ENCODE measurements at regions not wholly inside any gene's neighbourhood (a gene's known extent, or its start where the extent isn't known, plus 50 kb on each side); places are given as distances from the start of the nearest gene placed in this dataset.
"Not testable (repeated sequence)": the region's sequence is repeated elsewhere in the genome, so short reads cannot be mapped to it uniquely, and the experiment has no call there.

DNA sequence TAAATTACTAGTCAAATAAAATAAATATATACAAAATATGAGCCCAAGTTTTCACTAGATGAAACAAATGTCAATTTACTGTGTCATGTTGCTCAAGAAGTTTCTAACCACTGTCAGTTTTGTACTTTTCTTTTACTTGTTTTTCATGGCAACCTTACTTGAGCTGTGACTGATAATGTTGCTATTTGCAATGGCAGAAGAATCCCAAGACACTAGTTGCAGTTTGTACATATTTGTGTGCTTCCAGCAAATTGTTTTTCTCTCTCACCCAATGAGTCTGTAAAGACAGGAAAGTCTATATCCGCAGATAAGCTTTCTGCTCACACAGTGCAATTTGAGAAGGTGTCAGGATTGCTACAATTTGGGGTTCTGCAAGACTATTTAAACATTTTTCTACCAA is 338.6 kb upstream of the PCSK5 start:
- no peak for DNase-seq
- no CpG with 5 or more reads among the region's 1 CpG for WGBS (ENCODE audit: insufficient coverage)

DNA sequence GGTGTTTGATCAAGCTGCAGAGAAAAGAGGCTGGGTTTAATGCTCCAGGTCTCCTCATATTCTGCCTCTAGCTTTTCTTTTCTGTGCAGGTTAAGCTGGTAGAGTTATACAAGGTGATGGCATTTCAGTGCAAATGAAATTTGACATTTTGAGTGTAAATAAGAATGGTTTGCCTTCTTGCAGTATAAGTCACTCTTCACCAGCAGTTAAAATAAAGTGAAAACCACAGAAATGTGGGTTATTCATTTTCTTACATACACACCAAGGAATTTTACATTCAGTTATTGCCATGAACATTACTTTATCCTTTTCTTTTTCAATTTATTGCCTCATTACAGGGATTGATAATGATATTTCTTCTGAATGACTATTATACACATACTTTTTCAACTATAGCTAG is 337.5 kb upstream of the PCSK5 start:
- H3K36me3 ChIP-seq (ENCODE audit: control insufficient read depth, insufficient read depth, low read length) = no peaks in the 10 kb centered on the region
- no peaks in the 10 kb centered on the region for H3K27me3 ChIP-seq (ENCODE audit: control insufficient read depth, insufficient read depth, low read length)
- no peak overlapping the region for H3K4me3 ChIP-seq (ENCODE audit: low read length)
- no peak overlapping the region for H3K27ac ChIP-seq (ENCODE audit: low read length)
- no peaks in the 10 kb centered on the region for H3K9me3 ChIP-seq (replicated peaks; ENCODE audit: control insufficient read depth, low read depth, low read length)
- no peak for DNase-seq
- H3K4me1 ChIP-seq (ENCODE audit: control insufficient read depth, insufficient read depth, low read length) = no peaks in the 10 kb centered on the region

More for the DNA sequence above, 338.6 kb upstream of the PCSK5 start:
- Histone ChIP-seq H3K27ac (ENCODE audit: low read length) (no peak overlapping the region), H3K4me1 (ENCODE audit: control insufficient read depth, insufficient read depth, low read length) (no peaks in the 10 kb centered on the region), H3K4me3 (ENCODE audit: low read length) (no peak overlapping the region), H3K27me3 (ENCODE audit: control insufficient read depth, insufficient read depth, low read length) (no peaks in the 10 kb centered on the region), H3K9me3 (replicated peaks; ENCODE audit: control insufficient read depth, low read depth, low read length) (no peaks in the 10 kb centered on the region), H3K36me3 (ENCODE audit: control insufficient read depth, insufficient read depth, low read length) (no peaks in the 10 kb centered on the region)

DNA sequence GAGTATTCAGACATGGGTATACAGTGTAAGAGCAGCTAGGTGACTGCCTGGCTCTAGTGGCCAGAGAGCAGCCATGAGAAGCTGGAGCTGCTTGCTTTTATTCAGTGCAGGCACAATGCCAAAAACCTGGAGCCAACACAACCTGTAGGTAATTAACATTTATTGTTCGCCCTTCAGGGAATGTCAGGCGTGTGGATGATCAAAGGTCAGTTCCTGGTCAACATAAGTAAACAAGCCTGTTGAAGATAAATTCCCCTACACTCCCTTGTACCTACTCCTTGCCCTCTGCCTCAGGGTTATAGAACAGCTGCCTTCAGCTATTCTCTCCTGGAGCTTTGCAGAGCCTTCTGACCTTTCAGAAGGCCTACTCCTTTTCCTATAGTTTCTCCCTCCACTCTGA is 323.7 kb upstream of the PCSK5 start:
- DNase-seq; H3K27ac ChIP-seq (ENCODE audit: low read length): not testable (repeated sequence)
- WGBS (ENCODE audit: insufficient coverage) = no CpG with 5 or more reads among the region's 2 CpGs

DNA sequence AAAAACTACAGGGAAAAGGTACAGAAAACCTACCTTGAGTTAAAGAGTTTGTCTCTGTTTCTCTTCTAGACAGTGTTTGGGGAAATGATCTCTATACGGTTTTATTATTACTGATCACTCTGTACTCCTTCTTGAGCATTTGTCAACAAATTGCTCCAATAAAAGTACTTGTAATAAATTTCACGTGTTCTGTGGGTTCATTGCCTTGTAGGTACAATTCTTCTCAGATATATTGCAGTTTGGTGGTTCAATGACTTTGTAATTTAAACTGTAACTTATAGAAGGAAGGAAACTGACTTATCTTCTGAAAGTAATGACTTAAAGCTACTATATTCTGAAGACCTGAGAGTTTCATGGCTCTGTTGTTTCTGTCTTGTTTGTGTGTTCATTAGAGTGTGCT is 319.9 kb upstream of the PCSK5 start:
- no CpG with 5 or more reads among the region's 2 CpGs for WGBS (ENCODE audit: insufficient coverage)
- H3K4me3 ChIP-seq (ENCODE audit: low read length) = no peak overlapping the region
- H3K9me3 ChIP-seq (replicated peaks; ENCODE audit: control insufficient read depth, low read depth, low read length) = peaks cover 2% of the 10 kb centered on the region
- H3K27me3 ChIP-seq (ENCODE audit: control insufficient read depth, insufficient read depth, low read length) = no peaks in the 10 kb centered on the region
- no peak overlapping the region for H3K27ac ChIP-seq (ENCODE audit: low read length)
- H3K36me3 ChIP-seq (ENCODE audit: control insufficient read depth, insufficient read depth, low read length) = no peaks in the 10 kb centered on the region
- DNase-seq = no peak
- no peaks in the 10 kb centered on the region for H3K4me1 ChIP-seq (ENCODE audit: control insufficient read depth, insufficient read depth, low read length)

More for the DNA sequence above, 323.7 kb upstream of the PCSK5 start:
- H3K4me3 ChIP-seq (ENCODE audit: low read length); H3K4me1 ChIP-seq (ENCODE audit: control insufficient read depth, insufficient read depth, low read length); H3K27me3 ChIP-seq (ENCODE audit: control insufficient read depth, insufficient read depth, low read length); H3K9me3 ChIP-seq (replicated peaks; ENCODE audit: control insufficient read depth, low read depth, low read length); H3K36me3 ChIP-seq (ENCODE audit: control insufficient read depth, insufficient read depth, low read length): not testable (repeated sequence)

DNA sequence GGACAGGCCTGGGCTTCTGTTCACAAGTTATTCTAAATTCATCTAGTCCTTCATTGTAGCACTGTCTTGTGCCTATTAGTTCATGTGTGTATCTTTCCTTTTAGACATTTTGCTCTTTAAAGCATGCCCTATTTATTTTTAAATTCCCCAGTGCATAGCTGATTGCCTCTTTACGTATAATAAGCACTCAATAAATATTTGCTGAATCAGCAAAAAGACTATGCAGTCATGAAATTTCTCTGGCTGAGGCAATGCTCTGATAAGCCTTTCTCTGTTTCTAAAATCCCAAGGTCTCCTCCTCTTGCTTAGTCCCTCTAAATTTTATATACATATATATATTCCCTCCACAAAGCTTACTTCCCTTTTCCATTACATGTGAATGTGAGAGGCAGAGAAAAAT is 315.9 kb upstream of the PCSK5 start:
- 33% methylated on average over 1 of the region's 1 CpG for WGBS (ENCODE audit: insufficient coverage)
- no peaks in the 10 kb centered on the region for H3K4me1 ChIP-seq (ENCODE audit: control insufficient read depth, insufficient read depth, low read length)
- no peaks in the 10 kb centered on the region for H3K36me3 ChIP-seq (ENCODE audit: control insufficient read depth, insufficient read depth, low read length)
- H3K4me3 ChIP-seq (ENCODE audit: low read length) = no peak overlapping the region
- DNase-seq = no peak
- no peaks in the 10 kb centered on the region for H3K27me3 ChIP-seq (ENCODE audit: control insufficient read depth, insufficient read depth, low read length)
- H3K9me3 ChIP-seq (replicated peaks; ENCODE audit: control insufficient read depth, low read depth, low read length) = no peaks in the 10 kb centered on the region
- no peak overlapping the region for H3K27ac ChIP-seq (ENCODE audit: low read length)

DNA sequence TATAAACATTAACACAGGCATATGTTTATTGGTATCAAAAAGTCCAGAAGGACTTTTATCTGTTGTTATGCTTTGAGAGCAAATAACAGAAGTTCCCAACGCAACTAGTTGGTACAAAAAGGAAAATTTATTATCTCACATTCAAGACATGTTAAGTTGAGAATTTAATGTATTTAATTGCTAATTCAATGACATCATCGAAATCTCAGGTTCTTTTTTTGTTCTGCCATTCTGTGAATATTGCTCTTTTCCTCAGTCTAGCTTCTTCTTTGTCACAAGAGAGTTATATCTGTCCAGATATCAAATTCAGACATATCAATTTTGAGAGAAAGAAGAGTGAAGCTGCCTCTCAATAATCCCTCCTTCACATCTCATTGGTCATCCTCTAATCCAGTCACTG is 307.6 kb upstream of the PCSK5 start:
- Histone ChIP-seq H3K27ac (ENCODE audit: low read length) (no peak overlapping the region), H3K27me3 (ENCODE audit: control insufficient read depth, insufficient read depth, low read length) (no peaks in the 10 kb centered on the region), H3K4me1 (ENCODE audit: control insufficient read depth, insufficient read depth, low read length) (no peaks in the 10 kb centered on the region), H3K4me3 (ENCODE audit: low read length) (no peak overlapping the region), H3K9me3 (replicated peaks; ENCODE audit: control insufficient read depth, low read depth, low read length) (no peaks in the 10 kb centered on the region), H3K36me3 (ENCODE audit: control insufficient read depth, insufficient read depth, low read length) (no peaks in the 10 kb centered on the region)
- no peak for DNase-seq
- WGBS (ENCODE audit: insufficient coverage) = no CpG with 5 or more reads among the region's 2 CpGs

DNA sequence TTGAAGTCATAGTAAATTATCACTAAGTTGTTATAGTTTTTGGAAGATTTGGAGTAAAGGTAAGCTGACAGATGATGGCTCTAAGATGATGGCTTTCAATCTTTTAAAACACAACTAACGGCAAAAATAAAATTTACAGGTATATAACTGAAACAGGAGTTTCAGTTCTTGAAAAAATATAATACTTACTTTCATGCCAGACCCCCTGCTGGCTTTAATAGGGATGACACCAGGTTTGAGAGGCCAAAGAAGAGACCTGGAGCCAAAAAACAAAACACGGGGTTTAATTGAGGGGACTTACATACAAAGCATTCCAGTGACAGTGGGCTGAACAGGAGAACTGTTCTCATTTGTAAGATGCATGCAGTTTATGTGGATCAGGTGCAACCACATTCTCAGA is 301.7 kb upstream of the PCSK5 start:
- no CpG with 5 or more reads among the region's 2 CpGs for WGBS (ENCODE audit: insufficient coverage)
- no peak for DNase-seq
- no peaks in the 10 kb centered on the region for H3K27me3 ChIP-seq (ENCODE audit: control insufficient read depth, insufficient read depth, low read length)
- H3K27ac ChIP-seq (ENCODE audit: low read length) = no peak overlapping the region
- H3K4me3 ChIP-seq (ENCODE audit: low read length) = no peak overlapping the region
- no peaks in the 10 kb centered on the region for H3K9me3 ChIP-seq (replicated peaks; ENCODE audit: control insufficient read depth, low read depth, low read length)
- no peaks in the 10 kb centered on the region for H3K36me3 ChIP-seq (ENCODE audit: control insufficient read depth, insufficient read depth, low read length)
- peaks cover 2% of the 10 kb centered on the region for H3K4me1 ChIP-seq (ENCODE audit: control insufficient read depth, insufficient read depth, low read length)

DNA sequence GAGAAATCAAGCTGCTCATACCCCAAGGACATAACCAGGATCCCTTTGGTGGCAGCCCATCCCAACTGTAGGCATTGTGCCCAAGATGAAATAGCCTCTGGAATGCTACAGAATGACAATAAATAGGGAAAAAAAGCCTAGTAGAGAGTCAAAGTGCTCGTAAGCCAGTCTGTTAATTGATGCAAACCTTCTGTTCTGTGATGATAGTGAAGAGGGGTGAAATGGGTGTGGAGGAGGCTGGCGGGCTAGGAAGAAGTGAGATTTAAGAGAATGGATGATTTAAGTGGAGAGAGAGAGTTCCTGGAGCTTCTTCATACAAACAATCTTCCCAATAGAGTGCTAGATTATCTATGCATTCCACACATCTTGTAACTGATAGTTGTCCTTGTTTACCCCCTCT is 301.0 kb upstream of the PCSK5 start:
- no peak for DNase-seq
- Histone ChIP-seq H3K4me1 (ENCODE audit: control insufficient read depth, insufficient read depth, low read length) (peaks cover 2% of the 10 kb centered on the region), H3K27me3 (ENCODE audit: control insufficient read depth, insufficient read depth, low read length) (no peaks in the 10 kb centered on the region), H3K27ac (ENCODE audit: low read length) (no peak overlapping the region), H3K4me3 (ENCODE audit: low read length) (no peak overlapping the region), H3K36me3 (ENCODE audit: control insufficient read depth, insufficient read depth, low read length) (no peaks in the 10 kb centered on the region), H3K9me3 (replicated peaks; ENCODE audit: control insufficient read depth, low read depth, low read length) (no peaks in the 10 kb centered on the region)
- WGBS (ENCODE audit: insufficient coverage) = 57% methylated on average over 1 of the region's 2 CpGs

DNA sequence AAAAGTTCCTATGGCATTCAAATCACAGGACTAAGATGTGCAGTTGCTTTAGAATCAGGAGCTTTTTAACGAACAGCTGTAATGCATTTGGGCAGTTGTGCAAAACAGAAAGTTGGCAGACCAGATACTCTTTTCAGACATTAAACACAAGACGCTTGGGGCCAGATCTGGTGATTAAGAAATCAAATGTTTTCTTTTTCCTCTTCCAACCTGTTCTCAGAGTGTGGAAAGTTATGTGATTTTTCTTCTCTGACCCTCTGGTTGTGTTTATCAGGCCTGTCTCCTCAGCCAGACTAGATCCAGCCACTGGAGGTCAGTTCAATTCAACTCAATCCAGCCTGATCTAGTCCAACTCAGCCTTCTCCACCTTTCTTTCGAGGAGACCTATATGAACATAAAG is 298.5 kb upstream of the PCSK5 start:
- no peak overlapping the region for H3K4me3 ChIP-seq (ENCODE audit: low read length)
- no peaks in the 10 kb centered on the region for H3K27me3 ChIP-seq (ENCODE audit: control insufficient read depth, insufficient read depth, low read length)
- H3K36me3 ChIP-seq (ENCODE audit: control insufficient read depth, insufficient read depth, low read length) = no peaks in the 10 kb centered on the region
- DNase-seq = peak; percentile 80
- H3K9me3 ChIP-seq (replicated peaks; ENCODE audit: control insufficient read depth, low read depth, low read length) = no peaks in the 10 kb centered on the region
- no CpG with 5 or more reads among the region's 3 CpGs for WGBS (ENCODE audit: insufficient coverage)
- no peak overlapping the region for H3K27ac ChIP-seq (ENCODE audit: low read length)
- peaks cover 2% of the 10 kb centered on the region for H3K4me1 ChIP-seq (ENCODE audit: control insufficient read depth, insufficient read depth, low read length)

DNA sequence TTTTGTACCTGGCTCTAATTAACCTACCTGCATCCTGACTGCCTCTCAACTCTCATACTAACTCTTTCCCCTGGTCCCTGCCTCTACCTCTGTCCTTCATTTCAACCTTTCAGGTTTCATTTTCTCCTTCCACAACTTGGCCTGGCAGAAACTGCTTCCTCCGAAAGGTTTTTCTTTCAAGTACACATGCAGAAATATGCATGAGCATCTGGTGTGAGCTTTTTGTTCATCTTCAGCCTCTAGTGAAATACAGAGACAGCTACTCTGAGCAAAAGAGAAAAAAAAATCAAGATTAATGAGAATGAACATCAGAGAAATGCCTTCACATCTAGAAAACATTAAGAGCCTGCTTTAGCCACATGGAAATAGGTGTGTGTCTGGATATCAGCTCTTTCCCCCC is 297.9 kb upstream of the PCSK5 start:
- Histone ChIP-seq H3K27ac (ENCODE audit: low read length) (no peak overlapping the region), H3K4me3 (ENCODE audit: low read length) (no peak overlapping the region), H3K4me1 (ENCODE audit: control insufficient read depth, insufficient read depth, low read length) (peaks cover 2% of the 10 kb centered on the region), H3K36me3 (ENCODE audit: control insufficient read depth, insufficient read depth, low read length) (no peaks in the 10 kb centered on the region), H3K9me3 (replicated peaks; ENCODE audit: control insufficient read depth, low read depth, low read length) (no peaks in the 10 kb centered on the region), H3K27me3 (ENCODE audit: control insufficient read depth, insufficient read depth, low read length) (no peaks in the 10 kb centered on the region)
- WGBS (ENCODE audit: insufficient coverage) = no CpG with 5 or more reads among the region's 1 CpG
- DNase-seq = no peak

DNA sequence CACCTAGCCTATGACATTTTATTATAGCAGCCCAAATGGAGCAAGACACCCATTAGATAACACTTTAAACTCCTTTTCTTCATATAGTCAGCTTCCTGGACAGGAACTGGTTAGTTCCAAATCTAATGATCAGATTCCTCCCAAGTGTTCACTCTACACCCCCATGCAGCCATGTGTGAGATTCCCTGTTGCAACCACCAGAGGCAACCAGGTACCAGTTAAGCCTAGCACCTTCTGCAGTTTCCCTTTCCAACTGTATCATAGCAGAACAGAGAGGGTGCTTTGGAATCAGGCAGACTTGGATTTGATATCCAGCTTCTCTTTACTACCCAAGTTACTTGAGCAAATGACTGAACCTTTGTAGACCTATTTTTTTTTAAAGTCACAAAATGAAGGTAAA is 296.6 kb upstream of the PCSK5 start:
- H3K9me3 ChIP-seq (replicated peaks; ENCODE audit: control insufficient read depth, low read depth, low read length) = no peaks in the 10 kb centered on the region
- H3K4me3 ChIP-seq (ENCODE audit: low read length) = no peak overlapping the region
- H3K27ac ChIP-seq (ENCODE audit: low read length) = no peak overlapping the region

More for the DNA sequence above, 296.6 kb upstream of the PCSK5 start:
- DNase-seq = no peak
- no peaks in the 10 kb centered on the region for H3K27me3 ChIP-seq (ENCODE audit: control insufficient read depth, insufficient read depth, low read length)
- H3K36me3 ChIP-seq (ENCODE audit: control insufficient read depth, insufficient read depth, low read length) = no peaks in the 10 kb centered on the region
- H3K4me1 ChIP-seq (ENCODE audit: control insufficient read depth, insufficient read depth, low read length) = peaks cover 2% of the 10 kb centered on the region
